NCI-H1694 treated with DMSO at 0.1 percent for 48 hours (cell line): ENCODE measurements at regions not wholly inside any gene's neighbourhood (a gene's known extent, or its start where the extent isn't known, plus 50 kb on each side); places are given as distances from the start of the nearest gene placed in this dataset.

Experiments used
- DNase-seq: peaks from one replicate; lab custom pipeline; 2025; lab: John Stamatoyannopoulos, UW

- DNase-seq, result no peak
These were observed 800.1 kb upstream of the PCDH9 start for GRCh38 chr13:68030152-68030809.

GRCh38 chr13:68028701-68029100 is 798.6 kb upstream of the PCDH9 start:
- no peak for DNase-seq

GRCh38 chr13:68027306-68027705 is 797.2 kb upstream of the PCDH9 start:
- DNase-seq, result no peak

DNA sequence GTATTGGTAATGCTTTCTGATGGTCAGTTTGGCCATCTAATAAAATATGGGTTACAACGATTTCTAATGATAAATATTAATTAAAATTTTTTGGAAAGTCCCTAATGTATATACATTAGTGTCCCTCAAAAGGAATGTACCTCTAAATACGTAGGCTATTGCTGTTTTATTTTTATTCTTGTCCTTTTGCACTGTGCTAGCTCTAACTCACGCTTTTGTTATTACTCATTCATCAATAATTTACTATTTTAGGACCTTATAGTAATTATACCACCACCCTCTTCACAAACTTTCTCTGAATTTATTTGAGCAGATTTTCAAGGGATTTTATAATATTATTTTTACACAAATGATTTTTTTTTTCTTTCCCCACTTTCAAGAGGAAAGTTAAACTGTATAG is 795.9 kb upstream of the PCDH9 start:
- no peak for DNase-seq

DNA sequence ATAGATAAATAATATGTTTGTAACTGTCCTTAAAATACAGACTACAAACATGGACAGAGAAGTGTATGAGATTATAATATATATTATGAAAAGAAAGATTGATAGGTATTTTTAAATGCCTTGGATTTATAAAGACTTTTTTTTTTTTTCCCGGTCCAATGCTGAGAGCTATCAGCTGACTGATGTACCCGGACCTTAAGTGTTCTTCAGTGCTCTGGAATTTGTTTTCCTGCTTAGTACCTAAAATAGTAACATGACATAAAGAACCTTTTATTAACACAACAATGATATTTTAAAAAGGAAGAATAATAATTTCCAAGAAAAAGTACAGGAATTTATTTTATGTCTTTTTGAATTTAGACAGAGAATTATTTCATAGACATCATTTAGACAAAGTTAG is 795.5 kb upstream of the PCDH9 start:
- no peak for DNase-seq

DNA sequence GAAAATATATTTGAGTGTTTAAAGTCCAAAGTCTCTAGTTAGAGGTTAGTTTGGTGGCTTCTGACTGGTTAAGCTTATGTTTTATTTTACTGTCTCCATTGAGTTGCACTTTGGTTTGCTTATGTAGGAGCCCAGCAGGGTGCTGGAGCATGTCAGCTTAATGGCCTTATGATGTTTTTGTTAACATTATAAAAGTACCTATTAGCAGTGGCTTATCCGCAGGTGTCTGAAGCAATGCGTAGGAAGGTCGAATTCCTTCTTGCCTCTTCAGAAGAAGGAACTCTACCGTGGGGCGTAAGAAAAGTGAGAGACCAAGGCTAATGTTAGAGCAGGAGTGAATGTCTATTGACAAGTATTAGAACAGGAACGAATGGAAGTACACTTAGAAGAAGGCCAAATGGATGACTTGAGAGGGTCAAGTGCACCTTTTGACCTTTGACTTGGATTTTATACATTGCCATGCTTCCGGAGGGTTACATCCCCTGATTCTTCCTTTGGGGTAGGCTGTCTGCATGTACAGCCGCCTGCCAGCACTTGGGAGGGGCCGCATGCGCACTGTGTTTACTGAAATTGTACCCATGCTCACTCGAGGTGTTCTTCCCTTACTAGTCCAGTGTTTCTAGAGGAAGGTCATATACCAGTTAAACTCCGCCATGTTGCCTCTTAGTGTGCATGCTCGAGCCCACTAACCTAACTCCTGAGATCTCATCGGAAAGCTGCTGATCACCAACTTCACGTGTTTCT is 793.9 kb upstream of the PCDH9 start:
- DNase-seq, result no peak

- DNase-seq, result no peak
These were observed 789.8 kb upstream of the PCDH9 start for GRCh38 chr13:68019901-68020300.

- no peak for DNase-seq
These were observed 779.4 kb upstream of the PCDH9 start for GRCh38 chr13:68009546-68009945.

DNA sequence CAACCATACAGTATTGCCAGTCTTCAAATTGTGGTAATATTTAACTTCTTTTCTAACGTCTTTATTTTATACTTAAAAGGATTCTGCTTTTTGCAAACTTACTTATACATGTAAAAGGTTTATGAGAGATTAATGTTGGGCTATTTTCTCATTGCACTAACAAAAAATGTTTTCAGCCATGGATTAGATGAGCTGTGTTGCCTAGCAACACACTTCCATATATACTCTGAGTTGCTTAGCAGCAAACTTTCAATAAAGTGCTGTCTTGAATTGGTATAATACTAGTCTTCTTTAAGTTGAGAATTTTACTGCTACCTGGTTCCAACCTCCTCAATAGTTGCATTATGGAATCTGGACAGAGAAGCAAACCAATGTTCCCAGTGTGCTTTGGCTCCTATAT is 777.4 kb upstream of the PCDH9 start:
- DNase-seq, result no peak

DNA sequence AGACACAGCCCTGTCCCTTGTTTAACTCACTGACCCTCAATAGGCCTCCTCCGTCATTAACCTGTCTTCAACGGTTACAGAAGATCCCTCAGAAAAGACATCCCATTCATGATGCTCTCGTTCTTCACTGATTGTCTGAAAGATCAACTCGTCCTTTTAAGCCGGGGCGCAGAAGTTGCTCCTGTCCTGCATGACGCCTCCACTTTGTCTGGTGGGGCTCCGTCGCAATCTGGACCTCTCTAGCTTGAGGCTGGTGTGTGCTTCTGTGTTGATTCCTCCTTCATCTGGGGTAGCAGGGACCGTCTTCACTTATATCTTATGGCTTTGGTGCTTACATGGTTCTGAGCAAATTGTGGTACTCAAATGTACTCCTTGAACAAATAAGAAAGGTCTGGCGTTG is 766.0 kb upstream of the PCDH9 start:
- no peak for DNase-seq

GRCh38 chr13:67990868-67991267 is 760.7 kb upstream of the PCDH9 start:
- DNase-seq, result no peak

DNA sequence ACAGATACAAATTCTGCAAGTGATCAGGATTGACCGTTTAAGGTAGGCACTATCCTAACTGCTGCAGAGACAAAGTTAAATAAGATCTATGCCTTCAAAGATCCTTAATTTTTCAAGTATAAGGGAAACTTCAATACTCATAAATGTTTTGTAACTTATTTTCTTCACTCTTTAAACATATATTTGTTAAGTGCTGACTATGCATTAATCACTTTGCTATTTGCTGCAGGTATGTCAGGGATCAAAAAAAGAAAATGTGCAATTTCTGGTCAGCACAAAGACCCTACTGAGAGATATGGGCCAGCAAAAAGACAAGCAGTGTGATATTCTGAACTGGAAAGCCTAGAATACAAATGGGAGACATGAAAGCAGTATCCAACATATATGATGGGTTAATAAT is 756.1 kb upstream of the PCDH9 start:
- DNase-seq, result no peak

DNA sequence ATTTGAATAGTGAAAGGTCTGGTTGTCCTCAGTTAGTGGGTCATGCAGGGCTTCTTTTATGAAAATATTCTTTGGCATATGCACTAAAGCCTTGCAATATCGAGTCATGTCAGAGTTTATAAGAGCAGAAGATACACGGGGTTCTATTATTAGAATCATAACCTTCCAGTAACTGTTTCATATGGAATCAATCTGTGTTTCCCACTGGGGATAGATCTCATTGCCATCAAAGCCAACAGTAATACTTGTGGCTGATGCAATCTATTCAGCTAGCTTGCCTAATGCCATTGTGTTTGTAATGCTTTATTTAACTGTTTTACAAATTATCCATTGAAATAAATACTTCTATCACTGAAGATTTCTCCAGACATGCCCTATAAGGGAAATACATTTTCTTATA is 746.9 kb upstream of the PCDH9 start:
- no peak for DNase-seq

- DNase-seq, result no peak
These were observed 741.2 kb upstream of the PCDH9 start for GRCh38 chr13:67971291-67971690.

DNA sequence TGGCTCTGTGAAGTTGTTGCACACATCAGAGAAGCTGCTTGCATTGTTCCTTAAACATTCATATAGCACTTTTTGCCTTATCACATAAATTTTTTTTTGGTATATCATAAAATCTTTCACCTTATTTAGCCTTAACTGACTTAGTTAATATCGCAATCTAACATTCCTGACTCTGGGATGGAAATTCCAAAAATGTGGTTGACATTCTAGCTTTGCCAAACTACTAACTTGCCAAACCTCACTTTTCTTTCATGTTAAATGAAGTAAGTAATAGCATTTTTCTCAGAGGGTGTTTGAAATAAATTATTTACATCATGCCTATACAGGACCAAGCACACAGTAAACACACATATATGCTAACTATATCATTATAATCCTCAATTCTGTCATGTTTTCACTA is 736.9 kb upstream of the PCDH9 start:
- no peak for DNase-seq

GRCh38 chr13:67966065-67966464 is 735.9 kb upstream of the PCDH9 start:
- no peak for DNase-seq

GRCh38 chr13:67964986-67965385 is 734.9 kb upstream of the PCDH9 start:
- no peak for DNase-seq

DNA sequence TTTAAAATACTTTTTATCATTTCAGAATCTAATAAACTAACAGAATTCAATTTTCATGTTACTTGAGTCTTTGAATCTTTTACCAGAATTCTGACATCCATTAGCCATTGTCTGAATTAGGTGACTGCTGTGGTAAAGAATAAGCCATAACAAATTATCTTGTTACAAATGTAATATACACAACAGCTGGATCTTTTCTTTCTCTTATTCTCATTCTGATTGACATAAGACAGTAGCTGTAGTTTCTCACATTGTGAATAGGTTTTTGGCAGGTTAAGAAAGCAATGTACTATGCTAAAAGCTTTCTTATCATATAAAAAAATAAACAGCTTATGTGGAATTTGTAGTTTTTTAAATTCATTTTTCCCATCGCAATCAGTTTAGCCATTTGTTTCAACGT is 734.0 kb upstream of the PCDH9 start:
- DNase-seq, result peak; percentile 0

DNA sequence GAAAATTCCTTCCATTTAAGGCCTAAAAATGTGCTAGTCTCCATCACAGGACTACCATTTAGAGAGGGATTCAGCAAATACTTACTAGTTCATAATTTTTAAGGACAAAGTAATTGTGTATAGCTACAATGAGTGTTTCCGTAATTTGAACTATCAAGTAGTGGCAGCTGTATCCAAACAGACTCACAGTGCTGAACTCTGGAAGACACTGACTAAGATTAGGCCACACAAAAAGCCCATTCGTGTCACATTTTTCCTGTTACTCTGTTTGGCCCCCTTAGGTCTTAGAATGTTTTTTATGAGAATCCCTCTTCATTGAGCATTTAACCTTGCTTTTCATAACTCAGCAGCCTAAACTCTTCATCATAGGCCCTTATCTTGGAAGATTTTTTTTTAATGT is 731.2 kb upstream of the PCDH9 start:
- no peak for DNase-seq

DNA sequence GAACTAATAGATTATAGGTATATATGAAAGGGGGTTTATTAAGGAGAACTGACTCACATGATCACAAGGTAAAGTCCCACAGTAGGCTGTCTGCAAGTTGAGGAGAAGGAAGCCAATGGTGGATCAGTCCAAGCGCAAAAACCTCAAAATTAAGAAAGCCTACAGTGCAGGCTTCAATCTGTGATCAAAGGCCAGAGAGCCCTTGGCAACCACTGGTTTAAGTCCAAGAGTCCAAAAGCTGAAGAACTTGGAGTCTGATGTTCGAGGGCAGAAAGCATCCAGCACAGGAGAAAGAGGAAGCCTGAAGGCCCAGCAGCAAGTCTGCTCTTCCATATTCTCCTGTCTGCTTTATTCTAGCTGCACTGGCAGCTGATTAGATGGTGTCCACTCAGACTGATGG is 721.3 kb upstream of the PCDH9 start:
- DNase-seq, result no peak

GRCh38 chr13:67950603-67951002 is 720.5 kb upstream of the PCDH9 start:
- DNase-seq, result no peak

DNA sequence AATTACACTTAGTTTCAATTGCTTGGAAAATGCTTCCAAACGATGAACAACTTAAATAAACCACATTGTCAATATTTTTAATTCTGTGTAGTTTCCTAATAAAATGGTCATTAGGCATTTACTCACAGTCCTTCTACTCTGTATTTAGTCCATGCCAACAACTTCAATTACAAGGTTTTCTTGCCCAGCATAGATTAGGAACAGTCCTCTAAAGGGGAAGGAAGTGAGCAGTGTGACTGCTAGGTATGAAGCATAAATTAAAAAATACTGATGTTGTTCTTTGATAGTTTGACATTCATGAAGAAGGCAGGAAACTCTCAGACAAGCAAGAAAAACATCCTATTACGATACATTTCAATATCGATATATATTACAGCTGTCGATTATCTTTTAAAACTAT is 716.0 kb upstream of the PCDH9 start:
- no peak for DNase-seq

GRCh38 chr13:67943116-67943515 is 713.0 kb upstream of the PCDH9 start:
- no peak for DNase-seq

DNA sequence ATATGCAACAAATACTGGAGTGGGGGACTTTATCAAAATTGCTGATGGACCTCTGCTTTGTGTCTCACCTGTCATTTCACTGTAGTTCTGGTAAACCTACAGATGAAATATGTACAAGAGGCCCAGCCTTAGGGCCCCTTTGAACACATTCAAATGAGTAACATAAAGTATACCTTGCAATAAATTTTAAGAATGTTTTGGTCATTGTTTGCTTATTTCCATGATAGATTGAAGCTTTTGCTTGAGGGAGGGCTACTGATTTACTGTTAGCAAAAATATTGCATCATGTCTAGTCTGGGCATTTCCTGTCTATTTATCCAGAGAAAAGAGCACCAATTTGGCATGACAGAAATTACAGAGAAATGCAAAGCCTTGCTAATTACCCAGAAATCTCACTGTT is 705.5 kb upstream of the PCDH9 start:
- no peak for DNase-seq
